Ureter (tissue), 1 donor: ENCODE measurements at regions not wholly inside any gene's neighbourhood (a gene's known extent, or its start where the extent isn't known, plus 50 kb on each side); places are given as distances from the start of the nearest gene placed in this dataset.

Experiments used
- DNase-seq: peaks from one replicate; pipeline ENCODE4 v3.0.0-alpha.2; 2020; ENCODE audit warnings: low spot score
- donor health status: DM: yes; HTN: yes; CAD: no.

DNA sequence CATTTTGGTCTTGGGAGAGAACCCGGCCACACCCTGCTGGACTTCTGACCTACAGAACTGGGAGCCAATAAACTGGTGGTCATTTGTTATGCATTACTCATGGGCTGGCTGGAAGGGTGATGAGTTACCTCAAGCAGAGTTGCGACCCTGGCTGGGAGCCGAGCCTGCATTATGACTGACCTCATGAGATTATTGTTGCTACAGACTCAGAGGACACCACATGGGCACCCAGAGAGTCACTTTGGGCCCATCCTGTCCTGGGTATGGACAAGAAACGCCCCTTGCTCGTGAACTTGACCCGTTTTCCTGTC, 531.7 kb downstream of the TBC1D22A start:
- DNase-seq, result peak; percentile 47

DNA sequence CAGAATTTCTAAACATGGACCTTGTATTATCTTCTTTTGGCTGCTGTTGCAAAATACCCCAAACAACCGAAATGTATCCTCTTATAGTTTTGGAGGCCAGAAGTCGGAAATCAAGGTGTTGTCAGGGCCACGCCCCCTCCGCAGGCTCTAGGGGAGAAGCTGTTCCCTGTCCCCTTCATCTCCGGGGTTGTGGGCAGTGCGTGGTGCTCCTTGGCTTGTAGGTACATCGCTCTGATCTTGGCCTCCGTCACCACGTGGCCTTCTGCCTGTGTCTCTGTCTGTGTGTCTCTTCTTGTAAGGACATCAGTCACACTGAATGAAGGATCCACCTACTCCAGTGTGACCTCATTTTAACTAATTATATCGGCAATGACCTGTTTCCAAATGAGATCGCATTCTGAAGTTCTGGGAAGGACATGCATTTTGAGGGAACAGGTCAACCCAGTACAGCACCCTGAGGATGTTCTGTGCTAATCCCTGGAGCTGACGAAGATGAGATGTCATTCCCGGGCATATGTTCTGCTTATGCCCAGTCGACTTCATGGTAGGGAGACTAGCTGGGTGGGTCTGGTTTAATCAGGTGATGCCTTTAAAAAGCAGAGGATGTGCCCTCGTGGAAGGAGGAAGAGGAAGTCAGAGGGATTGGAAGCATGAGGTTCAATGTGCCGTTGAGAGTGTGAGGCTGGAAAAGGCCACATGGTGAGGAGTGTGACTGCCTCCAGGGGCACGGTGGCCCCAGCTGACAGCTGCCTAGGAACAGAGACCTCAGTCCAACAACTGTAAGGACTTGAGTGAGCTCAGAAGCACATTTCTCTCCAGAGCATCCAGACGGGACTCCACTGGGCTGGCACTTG, 531.1 kb downstream of the TBC1D22A start:
- peak; percentile 25 for DNase-seq

DNA sequence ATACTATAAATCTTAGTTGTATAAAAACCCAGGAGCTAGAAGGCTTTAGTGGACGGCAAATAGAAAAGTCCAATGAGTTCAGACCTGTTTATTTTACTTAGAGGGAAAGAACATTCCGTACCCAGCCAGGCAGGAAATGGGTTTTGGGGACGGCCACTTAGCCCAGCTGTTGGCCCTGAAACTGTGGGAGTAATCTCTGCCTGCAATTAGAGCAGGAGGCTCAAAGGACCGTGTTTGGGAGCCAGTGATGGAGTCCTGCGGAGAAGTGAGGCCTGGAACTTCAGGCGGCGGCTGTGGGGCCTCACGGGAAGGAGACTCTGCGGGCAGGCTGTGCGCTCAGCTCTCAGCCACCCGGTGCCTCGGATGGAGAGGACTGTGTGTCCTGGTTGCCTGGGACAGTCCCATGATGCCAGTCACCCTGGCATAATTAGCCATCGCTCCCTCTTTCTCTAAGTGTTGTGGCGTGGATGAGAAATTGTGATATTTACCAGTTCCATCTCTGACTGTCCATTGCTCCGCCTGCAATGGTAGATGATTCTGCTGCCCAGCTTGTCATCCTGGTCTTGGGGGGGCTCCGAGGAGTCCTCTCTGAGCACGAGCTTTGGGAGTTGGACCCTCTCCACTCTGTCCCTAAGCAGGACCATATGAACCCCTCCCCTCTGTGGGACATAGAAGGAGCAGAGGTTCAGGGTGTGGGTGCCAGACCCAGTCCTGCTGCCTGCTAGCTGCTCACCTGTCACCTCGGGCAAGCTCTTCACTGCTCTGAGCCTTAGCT, 530.3 kb downstream of the TBC1D22A start:
- DNase-seq, result peak; percentile 54

DNA sequence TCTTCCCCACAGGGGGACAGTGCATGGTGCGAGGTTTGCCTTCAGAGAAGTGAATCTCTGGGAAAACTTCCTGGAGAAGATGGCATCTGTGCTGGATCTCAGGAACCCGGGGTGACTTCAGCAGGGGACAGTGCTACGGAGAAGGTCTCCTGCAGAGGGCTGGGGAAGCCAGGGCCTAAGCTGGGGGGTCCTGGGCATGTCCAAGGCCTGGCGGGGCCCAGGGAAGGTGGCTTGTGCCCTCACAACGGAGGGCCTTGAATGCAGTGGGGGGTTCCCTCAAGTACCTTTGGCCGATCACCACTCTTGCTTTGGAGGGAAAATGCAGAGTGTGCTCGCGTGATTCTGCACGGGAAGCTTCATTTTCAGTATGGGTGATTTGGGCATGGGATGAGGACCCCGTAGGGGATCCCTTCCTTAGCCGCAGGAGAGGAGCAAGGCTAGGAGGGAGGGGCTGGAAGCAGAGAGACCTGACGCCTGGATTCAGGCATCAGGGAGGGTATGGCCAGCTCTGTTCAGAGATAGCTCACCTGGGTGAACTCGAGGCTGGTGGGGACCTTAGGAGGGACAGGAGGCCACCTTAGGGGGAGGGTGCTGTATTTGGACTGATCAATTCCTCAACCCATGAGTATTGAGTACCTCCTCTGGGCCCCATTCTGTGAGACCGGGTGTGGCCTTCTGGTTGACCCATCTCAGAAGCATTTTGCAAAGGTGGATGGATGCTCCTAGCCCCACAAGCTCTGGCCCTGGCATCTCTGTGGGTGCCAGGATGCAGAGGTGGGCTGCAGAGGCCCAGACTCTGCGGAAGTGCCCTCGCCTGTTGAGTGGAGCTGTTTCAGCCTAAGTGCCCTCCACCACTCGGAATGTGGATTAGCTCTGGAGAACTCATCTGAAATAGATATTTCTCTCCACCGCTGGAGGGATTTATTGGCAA, 529.4 kb downstream of the TBC1D22A start:
- no peak for DNase-seq

DNA sequence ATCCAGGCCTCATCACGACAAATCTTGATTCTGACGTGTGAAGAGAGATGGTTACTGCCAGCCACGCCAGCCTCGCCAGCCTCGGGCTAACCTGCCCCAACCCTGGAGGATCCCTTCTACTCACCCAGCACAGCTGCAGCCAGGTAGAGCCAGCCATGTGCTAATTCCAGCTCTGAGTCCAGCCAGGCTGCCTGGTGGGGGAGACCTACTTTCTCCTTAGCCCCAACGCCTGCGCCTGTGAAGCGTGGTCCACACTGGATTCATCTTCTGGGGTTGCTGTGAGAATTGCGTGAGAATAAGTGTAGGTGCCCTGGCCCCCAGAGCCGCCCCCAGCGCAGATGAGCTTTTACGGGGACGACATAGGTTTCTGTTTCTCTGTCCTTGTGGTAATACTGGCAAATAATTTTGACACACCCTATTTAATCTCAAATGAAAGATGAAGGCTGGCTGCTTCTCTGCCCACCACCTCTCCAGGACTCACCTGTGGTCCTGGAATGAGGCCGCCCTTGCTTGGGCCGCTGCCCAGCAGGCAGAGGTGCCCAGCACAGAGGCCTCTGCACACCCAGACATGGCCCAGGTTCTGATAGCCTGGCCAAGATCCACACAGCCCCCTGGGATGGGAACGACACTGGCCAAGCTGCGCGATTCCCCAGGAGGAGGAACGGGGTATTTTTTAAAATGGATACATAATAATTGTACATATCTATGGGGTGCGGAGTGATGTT, 528.4 kb downstream of the TBC1D22A start:
- no peak for DNase-seq

DNA sequence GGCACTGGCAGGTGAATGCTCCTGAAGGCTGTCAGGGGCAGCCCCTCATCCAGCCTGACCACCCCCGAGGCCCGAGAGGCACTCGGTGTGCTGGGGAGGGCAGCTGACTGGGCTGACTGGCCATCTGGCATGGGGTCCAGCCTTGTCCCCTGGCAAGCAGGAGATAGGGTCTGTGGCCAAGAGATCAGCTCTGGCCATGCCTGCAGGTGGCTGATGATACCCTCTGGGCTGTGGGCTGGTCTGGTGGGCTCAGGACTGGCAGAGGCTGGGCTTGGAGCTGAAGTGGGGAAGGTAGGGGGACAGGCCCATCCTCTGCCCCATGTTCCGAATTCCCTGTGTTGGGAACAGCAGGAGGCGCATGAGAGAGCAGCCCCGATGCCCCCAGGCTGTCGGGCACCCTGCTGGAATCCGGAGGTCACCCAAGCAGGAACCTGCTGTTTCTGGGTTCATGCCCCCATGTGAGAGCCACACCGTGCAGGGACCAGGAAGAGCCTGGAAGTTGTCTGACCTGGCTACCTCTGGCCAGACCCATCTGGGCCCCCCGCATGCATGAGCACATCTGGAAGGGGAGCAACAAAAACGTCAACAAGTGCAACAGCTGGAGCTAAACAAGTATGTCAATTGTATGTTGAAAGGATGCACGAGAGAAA, 527.0 kb downstream of the TBC1D22A start:
- no peak for DNase-seq

DNA sequence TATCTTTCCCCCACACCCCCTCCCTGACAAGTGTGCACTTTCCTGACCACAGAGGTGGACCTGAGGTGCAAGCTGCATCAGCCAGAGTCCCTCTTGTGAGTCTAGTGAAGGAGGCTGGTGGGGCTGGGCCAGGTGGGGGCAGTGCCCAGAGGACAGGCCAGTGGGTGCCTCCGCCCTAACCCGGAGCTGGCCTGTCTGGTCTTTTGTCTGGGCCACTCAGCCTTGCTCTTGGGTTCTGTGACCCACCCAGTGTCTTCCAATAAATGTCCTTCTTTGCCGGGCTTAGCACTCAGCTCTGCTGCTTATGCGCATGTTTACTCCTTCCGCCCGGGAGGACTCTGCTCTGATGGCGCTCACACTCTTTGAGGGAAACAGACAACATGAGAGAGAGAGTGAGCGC, 526.2 kb downstream of the TBC1D22A start:
- no peak for DNase-seq

DNA sequence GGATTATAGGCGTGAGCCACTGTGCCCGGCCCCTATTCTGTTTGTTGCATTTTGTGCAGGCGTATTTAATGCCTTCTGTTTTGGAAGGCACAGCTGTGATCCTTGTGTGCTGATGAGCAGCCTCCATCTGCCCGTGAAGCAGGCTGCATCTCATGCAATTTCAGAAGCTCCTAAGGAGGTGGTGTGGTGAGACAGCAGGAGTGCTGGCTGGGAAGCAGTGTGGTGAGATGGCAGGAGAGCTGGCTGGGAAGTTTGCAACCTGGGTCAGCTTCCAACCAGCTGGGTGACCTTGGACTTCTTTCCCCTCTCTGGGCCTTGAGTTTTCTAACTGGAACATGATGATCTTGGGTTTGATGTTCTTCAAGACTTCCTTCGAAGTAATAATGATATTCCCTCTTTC, 525.1 kb downstream of the TBC1D22A start:
- DNase-seq, result no peak

DNA sequence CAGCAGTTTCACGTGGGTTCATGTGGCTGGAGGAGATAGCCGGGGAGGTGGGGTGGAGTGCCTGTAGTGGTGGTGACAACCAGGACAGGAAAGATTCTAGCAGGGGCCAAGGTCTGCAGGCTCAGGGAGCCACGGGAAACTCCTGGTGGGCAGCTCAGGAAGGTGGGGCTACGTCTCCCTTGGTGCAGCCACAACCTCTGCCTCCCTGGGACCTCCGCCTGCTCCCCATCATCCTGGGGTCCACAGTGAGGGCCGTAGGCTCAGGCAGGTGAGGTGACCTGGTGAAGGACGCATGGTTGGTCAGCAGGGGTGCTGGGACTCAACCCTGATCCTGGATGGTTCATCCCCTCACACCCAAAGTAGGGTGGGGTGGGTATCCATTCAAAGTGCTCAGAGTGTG, 524.1 kb downstream of the TBC1D22A start:
- no peak for DNase-seq

DNA sequence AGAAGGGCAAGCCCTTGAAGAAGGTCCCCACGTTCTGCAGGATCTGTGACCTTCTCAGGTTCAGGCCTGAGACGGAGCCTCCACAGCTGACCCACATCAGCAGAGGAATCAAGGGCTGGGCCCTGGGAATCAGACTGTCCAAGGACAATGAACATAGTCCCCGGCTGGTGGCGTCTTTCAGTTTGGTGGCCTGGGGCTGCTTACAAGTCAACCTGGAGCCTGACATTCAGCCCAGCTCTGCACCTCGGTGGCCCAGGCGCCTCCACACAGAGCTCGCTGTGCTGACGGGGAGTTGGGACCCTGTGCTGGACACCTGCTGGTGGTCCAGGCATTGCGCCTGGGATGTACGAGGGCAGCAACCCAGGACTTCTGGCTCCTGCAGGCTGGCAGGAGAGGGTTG, 523.5 kb downstream of the TBC1D22A start:
- DNase-seq, result no peak

DNA sequence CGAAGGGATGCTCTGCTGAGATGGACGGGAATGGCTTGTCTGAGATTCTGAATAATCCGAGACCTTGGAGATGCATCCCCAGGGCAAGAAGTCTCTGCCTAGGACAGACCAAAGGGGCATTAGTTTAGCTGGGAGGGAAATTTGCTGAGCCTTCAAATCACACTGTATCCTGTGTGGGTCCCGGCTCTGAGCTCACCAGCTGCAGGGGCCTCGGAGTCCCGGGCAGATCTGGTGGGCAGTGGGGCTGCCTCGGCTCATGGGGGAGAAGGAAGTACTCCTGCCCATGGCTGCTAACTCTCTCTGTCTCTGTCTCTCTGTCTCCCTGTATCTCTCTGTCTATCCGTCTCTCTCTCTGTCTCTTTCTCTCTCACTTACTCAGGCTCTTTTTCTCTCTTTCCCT, 522.4 kb downstream of the TBC1D22A start:
- DNase-seq, result no peak

DNA sequence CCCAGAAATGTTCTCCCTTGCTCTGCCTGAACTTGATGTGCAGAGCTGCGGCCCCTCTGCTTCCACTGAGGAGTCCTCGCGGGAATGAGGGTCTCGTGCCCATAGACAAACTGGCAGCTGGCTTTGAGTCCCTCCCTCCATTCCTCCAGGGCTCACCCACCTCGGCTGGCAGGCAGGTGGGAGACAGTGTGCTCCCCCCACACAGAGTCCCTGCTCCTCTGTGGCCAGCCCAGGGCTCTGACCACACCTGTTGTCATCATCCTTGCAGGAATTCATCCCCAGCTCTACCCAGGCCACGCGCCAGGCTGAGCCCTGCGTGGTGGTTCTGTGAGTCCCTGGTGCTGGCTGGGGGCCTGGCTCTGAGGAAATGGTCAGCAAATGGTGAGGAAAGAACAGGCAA, 521.9 kb downstream of the TBC1D22A start:
- DNase-seq, result no peak

DNA sequence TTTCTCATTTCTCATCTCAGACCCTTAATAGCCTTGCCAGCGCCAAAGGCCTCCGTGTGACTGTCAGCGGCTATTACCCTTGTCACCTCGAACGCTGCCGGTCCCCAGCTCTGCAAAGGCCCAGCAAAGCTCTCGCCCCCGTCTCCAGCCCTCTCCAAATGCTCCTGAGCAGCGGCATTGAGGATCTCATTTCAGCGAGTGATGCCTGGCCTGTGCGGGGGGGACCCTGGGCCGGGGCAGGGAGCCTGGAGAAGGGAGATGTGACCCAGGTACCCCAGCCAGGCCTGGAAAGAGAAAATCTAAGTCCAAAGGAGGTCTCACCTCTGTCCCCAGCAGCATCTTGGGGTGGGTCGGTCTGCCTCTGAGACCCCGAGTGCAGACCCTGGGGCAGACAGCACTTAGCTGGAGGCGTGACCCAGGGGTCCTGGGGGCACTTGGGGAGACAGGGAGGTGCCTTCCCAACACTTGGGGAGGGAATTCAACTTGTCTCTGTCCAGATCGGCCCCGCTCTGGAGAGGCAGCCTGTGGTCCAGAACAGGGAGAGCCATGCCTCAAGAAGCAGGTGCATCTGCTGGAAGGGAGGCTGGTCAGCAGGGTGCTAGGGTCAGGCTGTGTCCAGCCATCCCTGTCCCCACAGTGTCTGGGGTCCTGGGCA, 521.3 kb downstream of the TBC1D22A start:
- no peak for DNase-seq

DNA sequence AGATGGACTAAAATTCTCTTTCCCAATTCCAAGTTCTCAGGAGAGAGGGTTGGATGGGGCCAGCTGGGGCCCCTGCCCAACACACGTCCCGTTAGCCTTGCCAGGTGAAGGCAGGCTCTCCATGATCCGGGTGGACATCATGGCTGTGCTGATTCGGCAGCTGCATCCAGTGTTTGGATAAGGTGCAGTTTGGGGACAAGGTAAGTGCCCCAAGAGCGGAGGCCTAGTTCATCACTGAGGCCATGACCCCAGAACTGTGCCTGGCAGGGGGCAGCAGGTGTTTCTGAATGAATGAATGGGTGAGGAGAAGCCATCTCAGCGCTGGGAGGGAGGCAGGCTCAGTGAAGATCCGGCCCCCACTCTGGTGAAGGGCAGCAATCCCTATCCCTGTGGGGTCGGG, 520.4 kb downstream of the TBC1D22A start:
- DNase-seq, result no peak

DNA sequence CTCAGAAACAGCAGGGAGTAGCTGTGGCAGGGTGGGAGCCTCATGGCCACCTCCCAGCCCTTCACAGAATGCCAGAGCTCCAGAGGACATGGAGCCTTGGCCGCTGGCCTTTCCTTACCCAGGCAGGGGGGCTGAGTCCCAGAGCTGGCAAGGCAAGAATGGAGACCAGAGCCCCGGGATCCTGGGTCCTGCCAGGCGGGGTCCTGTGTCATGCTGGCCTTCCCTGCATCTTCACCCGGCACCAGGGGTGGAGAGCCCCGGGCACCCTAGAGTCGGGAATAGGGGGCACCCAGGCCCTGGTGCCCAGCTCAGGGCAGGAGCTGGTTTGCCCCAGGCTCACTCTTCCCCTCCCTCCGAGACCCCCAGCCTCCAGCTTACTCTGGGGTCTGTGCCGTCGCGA, 519.9 kb downstream of the TBC1D22A start:
- DNase-seq, result no peak

DNA sequence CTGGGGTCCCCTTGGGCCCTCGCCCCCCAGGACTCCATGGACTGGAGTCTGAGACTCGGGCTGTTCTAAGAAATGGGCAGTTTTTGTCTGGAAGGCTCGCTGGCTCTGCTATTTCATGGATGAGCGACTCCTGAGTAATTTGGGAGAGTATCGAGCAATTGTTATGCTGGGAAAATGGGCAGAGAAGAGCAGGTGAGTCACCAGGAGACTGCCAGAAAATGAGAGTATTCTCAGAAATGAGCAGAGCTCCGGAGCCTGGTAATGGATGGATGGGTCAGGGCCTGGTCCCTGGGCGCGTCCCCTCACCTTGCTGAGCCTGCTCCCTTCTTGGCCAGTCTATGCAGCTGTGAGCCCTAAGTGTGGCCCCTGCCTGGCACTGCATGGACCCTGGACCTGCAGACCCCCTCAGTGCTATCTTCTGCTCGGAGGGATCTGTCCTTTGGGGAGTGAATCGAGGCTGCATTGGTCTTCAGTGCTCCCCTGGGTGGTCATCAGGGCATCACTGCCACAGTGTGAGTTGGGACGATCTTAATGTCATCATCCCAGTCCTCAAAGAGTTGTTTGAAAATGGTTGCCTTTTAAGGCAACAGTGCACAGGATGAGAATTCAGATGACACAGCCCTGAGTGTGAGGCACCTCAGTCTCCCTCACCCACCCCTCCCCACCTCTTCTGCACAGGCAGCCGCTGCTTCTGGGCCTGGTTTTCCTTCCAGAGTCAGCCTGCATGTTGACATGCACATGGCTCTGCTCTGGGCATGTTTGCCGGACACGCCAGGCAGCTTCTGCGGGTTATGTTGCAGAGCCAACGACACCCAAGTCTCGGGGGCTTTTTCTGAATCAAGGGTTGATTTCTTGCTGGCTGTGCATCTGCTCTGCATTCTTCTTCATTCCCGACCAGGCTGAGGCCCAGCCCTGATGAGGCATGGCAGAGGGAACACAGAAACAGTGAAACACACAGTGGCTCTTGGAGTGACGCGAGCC, 519.0 kb downstream of the TBC1D22A start:
- DNase-seq, result no peak

DNA sequence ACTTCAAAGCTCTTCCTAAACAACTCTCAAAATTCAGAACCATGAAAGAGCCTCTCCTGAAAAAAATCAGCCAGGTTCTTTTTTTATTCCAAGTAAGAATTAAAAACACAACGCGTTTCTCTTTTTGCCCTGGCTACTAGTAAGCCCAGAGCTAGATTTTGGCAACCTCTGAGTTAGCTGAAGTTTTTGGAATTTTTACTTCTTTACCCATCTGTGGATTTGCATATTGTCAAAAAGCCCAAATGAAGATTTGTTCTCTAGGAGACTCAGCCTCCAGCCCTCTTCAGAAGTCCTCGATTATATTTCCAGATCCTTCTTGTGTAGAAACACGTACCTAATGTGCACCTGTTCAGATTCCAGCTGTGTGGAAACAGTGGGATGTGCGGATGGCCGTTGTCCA, 517.9 kb downstream of the TBC1D22A start:
- DNase-seq, result no peak

DNA sequence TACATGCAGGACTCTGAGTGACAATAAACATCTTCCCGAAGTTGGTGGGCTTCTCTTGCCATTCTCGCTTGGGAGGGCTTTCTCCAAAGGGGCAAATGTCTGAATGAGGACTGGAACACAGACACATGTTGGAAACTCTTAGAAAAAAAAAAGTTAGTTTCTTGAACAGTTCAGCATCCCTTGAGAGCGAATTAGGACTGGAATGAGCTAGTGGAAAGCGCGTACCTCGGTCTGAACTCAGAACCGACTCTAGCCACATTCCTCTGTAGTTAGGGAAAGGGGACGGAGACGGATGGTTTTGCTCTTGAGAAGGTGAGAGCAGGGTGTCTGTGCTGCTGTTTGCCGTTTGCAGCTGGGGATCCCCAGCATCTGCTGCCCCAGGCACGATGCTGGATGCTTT, 517.3 kb downstream of the TBC1D22A start:
- DNase-seq, result no peak

DNA sequence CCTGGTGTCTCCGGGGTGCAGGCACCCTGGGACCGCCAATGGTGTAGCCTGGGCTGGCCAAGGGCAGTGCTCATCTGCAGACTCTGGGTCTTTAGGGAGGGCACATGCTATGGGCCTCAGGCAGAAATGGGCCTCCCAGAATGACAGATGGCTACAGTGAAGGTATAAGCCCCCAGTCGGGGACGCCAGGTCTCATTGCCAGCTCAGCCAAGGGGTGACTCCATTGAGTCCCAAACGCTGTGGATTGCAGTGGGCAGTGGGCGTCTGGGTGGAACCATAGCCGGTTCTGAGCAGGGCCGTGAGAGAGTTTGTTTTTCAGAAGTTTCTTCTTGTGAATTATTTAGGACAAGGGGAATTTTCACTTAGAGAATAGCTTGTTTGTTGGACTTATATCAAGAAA, 516.9 kb downstream of the TBC1D22A start:
- DNase-seq, result no peak
